Esophagus muscularis mucosa (tissue), 4 donors: ENCODE measurements at regions not wholly inside any gene's neighbourhood (a gene's known extent, or its start where the extent isn't known, plus 50 kb on each side); places are given as distances from the start of the nearest gene placed in this dataset.
A peak's percentile ranks its signal among the peaks of the same experiment; 100 is the strongest.

Experiments used
- DNase-seq: peaks from one replicate; pipeline ENCODE4 v3.0.0-alpha.2; 2017; ENCODE audit errors: extremely low spot score
- H3K27ac ChIP-seq, 4 donors: fragments of 200-600 bp; sonication (generic); replicated peaks in 1 of 4; 1 replicate in 3 of 4; 2 replicates in 1 of 4; pipeline ENCODE4 v1.5.1; 2016 to 2019; ENCODE audit warnings: mild to moderate bottlenecking in 1 of 4
- H3K27me3 ChIP-seq, 4 donors: fragments of 200-600 bp; sonication (generic); one replicate each; pipeline versions ENCODE4 v1.5.1 to v1.6.0; 2016 to 2019
- H3K36me3 ChIP-seq, 4 donors: fragments of 200-600 bp; sonication (generic); one replicate each; pipeline ENCODE4 v1.5.1; 2016 to 2019
- H3K4me1 ChIP-seq, 4 donors: fragments of 200-600 bp; sonication (generic); one replicate each; pipeline ENCODE4 v1.5.1; 2016 to 2019
- H3K4me3 ChIP-seq, 4 donors: fragments of 200-600 bp; sonication (generic); 1 replicate in 2 of 4; 2 replicates in 2 of 4; pipeline ENCODE4 v1.5.1; 2016 to 2019; ENCODE audit warnings: mild to moderate bottlenecking in 4 of 4, moderate library complexity in 1 of 4
- H3K9me3 ChIP-seq, 4 donors: fragments of 200-600 bp; sonication (generic); 1 replicate in 3 of 4; 2 replicates in 1 of 4; pipeline ENCODE4 v1.5.1; 2016 to 2019
- CTCF ChIP-seq, 3 experiments: fragments of 200-600 bp in 2 of 3; fragments of 450-650 bp in 1 of 3; sonication (generic) in 2 of 3; IDR thresholded peaks; one replicate each; pipeline ENCODE4 v1.5.1; 2017 to 2019; ENCODE audit warnings: antibody characterized with exemption in 3 of 3, mild to moderate bottlenecking in 2 of 3, moderate library complexity in 1 of 3
- EP300 ChIP-seq: sonication (generic); formaldehyde crosslinking; IDR thresholded peaks from one replicate; pipeline ENCODE4 v1.6.1; 2017; ENCODE audit warnings: antibody characterized with exemption
- POLR2A ChIP-seq: fragments of 450-650 bp; IDR thresholded peaks from one replicate; pipeline ENCODE4 v1.6.1; 2017; ENCODE audit warnings: antibody characterized with exemption, moderate library complexity, mild to moderate bottlenecking, low read depth
- POLR2AphosphoS5 ChIP-seq, 2 donors: sonication (generic); formaldehyde crosslinking; IDR thresholded peaks; one replicate each; pipeline ENCODE4 v1.6.1; 2017; ENCODE audit warnings: antibody characterized with exemption in 2 of 2
- WGBS: methylation state at CpG from one replicate; pipeline ENCODE4 v1.1.5; 2018; 5-methylcytosine and 5-hydroxymethylcytosine counted together
- intact Hi-C: fragments of 100-400 bp; cut with DNase I; formaldehyde crosslinking; loops from one replicate; pipeline ENCODE4 v1.15.1; 2023

DNA sequence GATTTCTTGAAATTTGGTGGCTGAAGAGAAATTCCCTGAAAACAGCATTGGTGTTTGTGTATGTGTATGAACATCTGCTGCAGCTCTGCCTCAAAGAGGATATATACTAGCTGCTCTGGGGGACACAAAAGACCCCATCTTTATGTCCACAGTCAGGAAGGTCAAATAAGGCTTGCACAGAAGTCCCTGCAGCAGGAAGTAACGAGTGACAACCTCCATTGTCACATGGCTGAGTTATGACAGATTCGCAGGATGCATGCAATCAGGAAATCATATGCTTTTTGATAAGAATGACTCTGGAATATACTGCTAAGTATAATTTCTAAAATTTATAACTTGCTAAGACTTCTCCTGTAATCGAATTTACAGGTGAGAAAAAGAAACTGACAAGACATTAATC is 225.9 kb upstream of the CST7 start:
- intact Hi-C loops = no loop called here
- no peak for TF ChIP-seq POLR2AphosphoS5 (IDR thresholded peaks at IDR 0.05)
- TF ChIP-seq POLR2A = no peak
- no peak for TF ChIP-seq CTCF (IDR thresholded peaks at IDR 0.05)
- no peak for TF ChIP-seq EP300

GRCh38 chr20:24723647-24724352 is 225.3 kb upstream of the CST7 start:
- Histone ChIP-seq H3K9me3 (no peaks in the 10 kb centered on the region), H3K4me1 (no peaks in the 10 kb centered on the region), H3K27ac (no peak overlapping the region), H3K4me3 (no peak overlapping the region), H3K36me3 (no peaks in the 10 kb centered on the region), H3K27me3 (peaks cover 0 to 12% (median 0%) of the 10 kb centered on the region in 4 donors)
- intact Hi-C loops = no loop called here
- TF ChIP-seq EP300 (no peak), CTCF (IDR thresholded peaks at IDR 0.05) (no peak), POLR2A (no peak)
- DNase-seq = peak; percentile 83
- 56% methylated on average over 13 of the region's 13 CpGs for WGBS

More for the DNA sequence above, 225.9 kb upstream of the CST7 start:
- 62% methylated on average over 3 of the region's 3 CpGs for WGBS
- no peaks in the 10 kb centered on the region for H3K4me1 ChIP-seq
- no peaks in the 10 kb centered on the region for H3K36me3 ChIP-seq
- peaks cover 0 to 12% (median 0%) of the 10 kb centered on the region in 4 donors for H3K27me3 ChIP-seq
- DNase-seq = peak; percentile 50
- no peaks in the 10 kb centered on the region for H3K9me3 ChIP-seq
- H3K27ac ChIP-seq = no peak overlapping the region
- H3K4me3 ChIP-seq = no peak overlapping the region

DNA sequence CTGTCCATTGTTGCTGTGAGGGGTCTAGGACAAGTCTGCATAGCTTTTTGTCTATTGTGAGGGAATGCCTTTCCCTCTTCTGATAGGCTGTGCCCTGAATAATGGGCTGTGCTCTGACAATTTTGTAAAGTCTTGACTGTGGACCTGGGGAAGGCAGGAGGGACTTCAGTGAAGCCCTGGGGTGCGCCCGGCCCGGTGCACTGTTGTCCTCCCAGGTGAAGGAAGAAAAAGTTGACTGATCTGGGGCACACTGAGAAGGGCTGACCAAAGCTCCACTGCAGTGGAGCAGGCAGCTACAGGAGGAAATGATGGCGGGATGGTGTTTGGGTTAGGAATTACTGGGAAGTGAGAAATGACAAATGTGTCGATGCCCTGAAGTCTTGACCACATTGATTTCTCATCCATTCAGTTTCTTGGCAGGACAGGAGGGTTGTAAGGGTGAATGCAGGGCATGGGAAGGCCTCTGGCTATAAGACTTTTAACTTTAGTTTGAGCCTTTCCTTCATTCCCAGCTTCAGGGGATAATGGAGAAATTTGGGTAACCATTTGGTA is 224.0 kb upstream of the CST7 start:
- Histone ChIP-seq H3K4me1 (no peaks in the 10 kb centered on the region), H3K27me3 (peaks cover 0 to 12% (median 0%) of the 10 kb centered on the region in 4 donors), H3K9me3 (no peaks in the 10 kb centered on the region), H3K4me3 (no peak overlapping the region), H3K36me3 (no peaks in the 10 kb centered on the region), H3K27ac (no peak overlapping the region)
- DNase-seq = peak; percentile 74
- intact Hi-C loops = no loop called here
- 79% methylated on average over 5 of the region's 5 CpGs for WGBS
- no peak for TF ChIP-seq CTCF (IDR thresholded peaks at IDR 0.05)
- TF ChIP-seq POLR2AphosphoS5 (IDR thresholded peaks at IDR 0.05) = no peak
- TF ChIP-seq POLR2A = no peak
- no peak for TF ChIP-seq EP300

DNA sequence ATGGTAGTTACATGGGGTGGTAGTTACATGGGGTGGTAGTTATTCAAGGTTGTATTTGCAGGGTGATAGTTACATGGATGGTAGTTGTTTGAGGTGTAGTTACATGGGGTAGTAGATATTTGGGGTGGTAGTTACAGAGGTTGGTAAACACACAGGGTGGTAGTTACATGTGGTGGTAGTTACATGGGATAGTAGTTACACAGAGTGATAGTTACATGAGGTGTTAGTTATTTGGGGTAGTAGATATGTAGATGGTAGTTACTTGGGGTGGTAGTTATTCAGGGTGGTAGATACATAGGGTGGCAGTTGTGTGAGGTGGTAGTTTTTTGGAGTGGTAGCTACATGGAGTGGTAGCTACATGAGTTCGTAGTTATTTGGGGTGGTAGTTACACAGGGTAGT is 221.3 kb upstream of the CST7 start:
- no peak overlapping the region for H3K4me3 ChIP-seq
- no peak overlapping the region for H3K27ac ChIP-seq
- intact Hi-C loops = no loop called here
- no peak for TF ChIP-seq POLR2A
- TF ChIP-seq CTCF (IDR thresholded peaks at IDR 0.05) = no peak
- TF ChIP-seq EP300 = no peak
- TF ChIP-seq POLR2AphosphoS5 (IDR thresholded peaks at IDR 0.05) = no peak
- no peaks in the 10 kb centered on the region for H3K36me3 ChIP-seq
- DNase-seq = no peak
- H3K4me1 ChIP-seq = no peaks in the 10 kb centered on the region
- no peaks in the 10 kb centered on the region for H3K9me3 ChIP-seq
- 94% methylated on average over 1 of the region's 1 CpG for WGBS
- H3K27me3 ChIP-seq = peaks cover 0 to 12% (median 0%) of the 10 kb centered on the region in 4 donors
